NT2/D1 (cell line): ENCODE measurements at regions not wholly inside any gene's neighbourhood (a gene's known extent, or its start where the extent isn't known, plus 50 kb on each side); places are given as distances from the start of the nearest gene placed in this dataset.

Source experiments
- SUZ12 ChIP-seq: IDR thresholded peaks from 2 replicates; pipeline ENCODE4 v1.6.1; 2011; ENCODE audit not compliant: insufficient read length, insufficient read depth; ENCODE audit errors: extremely low read depth
- YY1 ChIP-seq: IDR thresholded peaks from 2 replicates; pipeline ENCODE4 v1.6.1; 2011; ENCODE audit not compliant: insufficient read length, insufficient read depth

- TF ChIP-seq SUZ12 (no peak), YY1 (no peak)
Observed at GRCh38 chr2:208579678-208580077, 173.1 kb downstream of the PTH2R start.
